ENCODE measurements at regions not wholly inside any gene's neighbourhood (a gene's known extent, or its start where the extent isn't known, plus 50 kb on each side); places are given as distances from the start of the nearest gene placed in this dataset.

DNA sequence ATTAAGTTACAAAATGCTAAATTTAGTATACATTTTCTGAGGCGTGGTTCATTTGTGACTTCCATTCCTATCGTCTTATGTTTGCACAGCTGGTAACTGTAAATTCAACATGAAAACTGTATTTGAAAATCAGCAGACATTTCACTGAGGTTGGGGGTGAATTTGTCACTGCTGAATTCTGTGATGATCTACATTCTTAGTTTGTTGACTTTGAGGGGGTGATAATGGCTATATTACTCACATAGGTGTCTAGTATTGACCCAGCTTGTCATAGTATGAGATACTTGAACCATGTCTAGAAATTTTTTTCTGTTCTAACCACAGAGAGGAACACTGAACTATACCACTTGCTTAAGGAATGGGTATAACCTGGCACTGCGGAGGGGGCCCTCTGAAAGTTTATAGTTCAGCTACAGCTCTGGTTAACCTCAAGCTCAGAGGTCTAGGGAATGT is 313.3 kb downstream of the PIK3R1 start:
- TF ChIP-seq CTCF (tag by site-specific recombination; IDR thresholded peaks at IDR 0.05) (no peak), GLI2 (tag by site-specific recombination; IDR thresholded peaks at IDR 0.05; ENCODE audit: borderline replicate concordance, low read depth) (no peak), ZNF623 (tag by site-specific recombination; IDR thresholded peaks at IDR 0.05) (no peak), GLI4 (tag by site-specific recombination; IDR thresholded peaks at IDR 0.05) (no peak), PBX3 (CRISPR knock-in tag; IDR thresholded peaks at IDR 0.05) (no peak), KLF16 (tag by site-specific recombination; IDR thresholded peaks at IDR 0.05) (no peak), KLF7 (tag by site-specific recombination; IDR thresholded peaks at IDR 0.05; ENCODE audit: borderline replicate concordance) (no peak), ZNF600 (tag by site-specific recombination; IDR thresholded peaks at IDR 0.05) (no peak)
